HCT116 (cell line): ENCODE measurements at regions not wholly inside any gene's neighbourhood (a gene's known extent, or its start where the extent isn't known, plus 50 kb on each side); places are given as distances from the start of the nearest gene placed in this dataset.

ENCODE experiments used
- ATAC-seq: fragments of 200-7000 bp; cut with Tn5 transposase; 2 replicates; pipeline ENCODE4 v1.9.1; 2020; ENCODE audit warnings: mild to moderate bottlenecking, moderate library complexity
- BruUV-seq: library from RNA; stranded (reverse); fragments of 400-500 nt; replicated peaks from 2 replicates; lab custom pipeline; 2021; lab: Mats Ljungman, UMichigan
- CTCF ChIA-PET: fragments of 300-600 bp; sonication (Branson Sonifier 250); formaldehyde crosslinking; loops from one replicate; lab custom pipeline; 2021; ENCODE audit warnings: antibody characterized with exemption; lab: Charles Lee
- POLR2A ChIA-PET: fragments of 300-600, 350-600 bp; sonication (Branson Sonifier 250); formaldehyde crosslinking; loops from one replicate; lab custom pipeline; 2021; ENCODE audit warnings: antibody characterized with exemption; lab: Charles Lee
- RAD21 ChIA-PET, 2 experiments: fragments of 300-600 bp; sonication (Branson Sonifier 250); formaldehyde crosslinking; loops; one replicate each; lab custom pipeline; 2023; ENCODE audit warnings: low total read pairs in 2 of 2; ENCODE audit not compliant: uncharacterized antibody in 2 of 2, unreplicated experiment in 2 of 2, low non-redundant PET in 1 of 2; lab: Charles Lee
- DNase-seq: peaks from one replicate; pipeline ENCODE4 v3.0.0-alpha.2; 2010; ENCODE audit warnings: low read depth, low spot score
- H2AFZ ChIP-seq: fragments of 200-600 bp; shearing (Covaris generic), sonication (generic); 2 replicates; pipeline ENCODE4 v1.6.1; 2017; ENCODE audit warnings: low read depth, mixed run types, mixed read lengths, antibody characterized with exemption, low read length; ENCODE audit not compliant: poor library complexity, severe bottlenecking
- H3K27ac ChIP-seq: 2 replicates; pipeline ENCODE4 v1.5.1; 2012; ENCODE audit warnings: low read depth, low read length
- H3K27me3 ChIP-seq: fragments of 200-600 bp; sonication (generic); 2 replicates; pipeline ENCODE4 v1.6.1; 2016; ENCODE audit warnings: mixed run types, low read length, mixed read lengths; ENCODE audit not compliant: insufficient read depth
- H3K36me3 ChIP-seq, 2 experiments: fragments of 200-500 bp in 1 of 2; fragments of 200-600 bp in 1 of 2; sonication (Bioruptor generic) in 1 of 2; sonication (generic) in 1 of 2; 2 replicates each; pipeline versions ENCODE4 v1.5.1 to v1.6.1; 2014 to 2016; ENCODE audit warnings: low read length in 2 of 2, inconsistent platforms in 1 of 2, mixed read lengths in 1 of 2, mixed run types in 1 of 2; ENCODE audit not compliant: insufficient read depth in 2 of 2, control insufficient read depth in 1 of 2
- H3K4me1 ChIP-seq, 2 experiments: fragments of 200-600 bp in 1 of 2; sonication (generic) in 1 of 2; 2 replicates each; pipeline versions ENCODE4 v1.5.1 to v1.6.1; 2012 to 2017; ENCODE audit warnings: low read length in 2 of 2, inconsistent platforms in 1 of 2, mild to moderate bottlenecking in 1 of 2, mixed read lengths in 1 of 2, mixed run types in 1 of 2, moderate library complexity in 1 of 2; ENCODE audit not compliant: insufficient read depth in 2 of 2, control insufficient read depth in 1 of 2
- H3K4me2 ChIP-seq: fragments of 200-600 bp; sonication (generic); 2 replicates; pipeline ENCODE4 v1.6.1; 2017; ENCODE audit warnings: mixed run types, low read length, mixed read lengths
- H3K4me3 ChIP-seq, 2 experiments: fragments of 200-600 bp in 1 of 2; sonication (generic) in 1 of 2; replicated peaks in 1 of 2; 2 replicates each; pipeline ENCODE4 v1.5.1; 2011 to 2016; ENCODE audit warnings: low read length in 2 of 2, control low read depth in 1 of 2, low read depth in 1 of 2, mild to moderate bottlenecking in 1 of 2, mixed read lengths in 1 of 2, mixed run types in 1 of 2
- H3K79me2 ChIP-seq: fragments of 200-600 bp; sonication (generic); 2 replicates; pipeline ENCODE4 v1.6.1; 2017; ENCODE audit warnings: mild to moderate bottlenecking, mixed run types, low read length, moderate library complexity, mixed read lengths; ENCODE audit not compliant: insufficient read depth
- H3K9ac ChIP-seq: fragments of 200-600 bp; sonication (generic); 2 replicates; pipeline ENCODE4 v1.6.1; 2016; ENCODE audit warnings: low read length, mixed read lengths
- H3K9me2 ChIP-seq: fragments of 200-600 bp; sonication (generic), shearing (Covaris generic); 2 replicates; pipeline ENCODE4 v1.6.1; 2017; ENCODE audit warnings: mixed run types, mild to moderate bottlenecking, moderate library complexity; ENCODE audit not compliant: insufficient read depth
- H3K9me3 ChIP-seq, 2 experiments: fragments of 200-500 bp in 1 of 2; fragments of 200-600 bp in 1 of 2; sonication (Bioruptor generic) in 1 of 2; sonication (generic) in 1 of 2; 2 replicates each; pipeline ENCODE4 v1.6.1; 2014 to 2017; ENCODE audit warnings: low read length in 2 of 2, mixed read lengths in 2 of 2, inconsistent platforms in 1 of 2, low read depth in 1 of 2, mild to moderate bottlenecking in 1 of 2, mixed run types in 1 of 2, moderate library complexity in 1 of 2; ENCODE audit not compliant: control insufficient read depth in 1 of 2, insufficient read depth in 1 of 2
- H4K20me1 ChIP-seq: fragments of 200-600 bp; sonication (generic), shearing (Covaris generic); 2 replicates; pipeline ENCODE4 v1.6.1; 2017; ENCODE audit warnings: mixed run types, mild to moderate bottlenecking, moderate library complexity; ENCODE audit not compliant: insufficient read depth
- CEBPB ChIP-seq: IDR thresholded peaks from 2 replicates; pipeline ENCODE4 v1.6.1; 2012; ENCODE audit warnings: low read depth
- EGR1 ChIP-seq: IDR thresholded peaks from 2 replicates; pipeline ENCODE4 v1.6.1; 2012; ENCODE audit warnings: low read depth
- ELF1 ChIP-seq: IDR thresholded peaks from 2 replicates; pipeline ENCODE4 v1.6.1; 2012; ENCODE audit warnings: low read depth, borderline replicate concordance
- EZH2phosphoT487 ChIP-seq: fragments of 200-600 bp; IDR thresholded peaks from 2 replicates; pipeline ENCODE4 v1.6.1; 2018; ENCODE audit warnings: antibody characterized with exemption, borderline replicate concordance
- POLR2AphosphoS5 ChIP-seq: IDR thresholded peaks from 2 replicates; pipeline ENCODE4 v1.6.1; 2011; ENCODE audit warnings: mild to moderate bottlenecking, low read depth, low read length, moderate library complexity
- SRF ChIP-seq: IDR thresholded peaks from 2 replicates; pipeline ENCODE4 v1.6.1; 2012; ENCODE audit warnings: low read depth
- YY1 ChIP-seq: IDR thresholded peaks from 2 replicates; pipeline ENCODE4 v1.6.1; 2011; ENCODE audit warnings: low read length, low read depth, moderate library complexity, mild to moderate bottlenecking; ENCODE audit not compliant: insufficient replicate concordance; ENCODE audit errors: extremely low read depth
- ZNF274 ChIP-seq: fragments of 200-500 bp; sonication (Bioruptor generic); IDR thresholded peaks from 2 replicates; pipeline ENCODE4 v1.6.1; 2014; ENCODE audit warnings: mild to moderate bottlenecking, low read depth, low read length, inconsistent platforms
- intact Hi-C: fragments of 100-400 bp; cut with micrococcal nuclease; formaldehyde crosslinking; loops from 2 replicates; pipeline ENCODE4 v1.10.0; 2022
- TF ChIP-seq, protein P1 (sequence below): IDR thresholded peaks from 2 replicates; pipeline ENCODE4 v1.6.1; 2012; ENCODE audit warnings: low read depth

DNA sequence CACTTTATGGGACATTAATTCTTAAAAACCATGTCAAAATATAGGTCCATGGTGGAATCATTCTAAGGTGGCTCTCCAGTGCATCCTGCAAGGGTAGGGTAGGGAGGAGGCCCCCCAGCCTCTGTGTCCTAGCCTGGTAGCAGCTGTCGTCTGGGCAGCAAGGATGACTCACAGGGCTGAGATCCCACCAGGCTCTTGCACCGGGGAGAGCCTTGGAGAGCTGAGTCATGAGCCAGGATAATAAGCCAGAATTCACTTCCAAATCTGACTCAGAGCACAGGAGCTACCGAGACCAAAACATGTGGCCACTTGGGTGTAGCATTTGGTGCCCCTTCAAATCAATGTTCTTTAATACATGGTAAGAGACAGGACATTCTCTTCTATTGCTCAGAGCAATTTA lies 298.5 kb downstream of the NEBL start:
- CTCF ChIA-PET = no interaction called here
- no peaks in the 10 kb centered on the region for H3K79me2 ChIP-seq
- no peak overlapping the region for H3K9ac ChIP-seq
- ATAC-seq = no peak
- no peaks in the 10 kb centered on the region for H4K20me1 ChIP-seq
- no peaks in the 10 kb centered on the region for H3K27me3 ChIP-seq
- no peak overlapping the region for H2AFZ ChIP-seq
- H3K9me3 ChIP-seq = no peaks in the 10 kb centered on the region; a peak in 1 of 4 replicates
- TF ChIP-seq CEBPB = no peak
- no peak for TF ChIP-seq SRF
- TF ChIP-seq, protein P1, sequence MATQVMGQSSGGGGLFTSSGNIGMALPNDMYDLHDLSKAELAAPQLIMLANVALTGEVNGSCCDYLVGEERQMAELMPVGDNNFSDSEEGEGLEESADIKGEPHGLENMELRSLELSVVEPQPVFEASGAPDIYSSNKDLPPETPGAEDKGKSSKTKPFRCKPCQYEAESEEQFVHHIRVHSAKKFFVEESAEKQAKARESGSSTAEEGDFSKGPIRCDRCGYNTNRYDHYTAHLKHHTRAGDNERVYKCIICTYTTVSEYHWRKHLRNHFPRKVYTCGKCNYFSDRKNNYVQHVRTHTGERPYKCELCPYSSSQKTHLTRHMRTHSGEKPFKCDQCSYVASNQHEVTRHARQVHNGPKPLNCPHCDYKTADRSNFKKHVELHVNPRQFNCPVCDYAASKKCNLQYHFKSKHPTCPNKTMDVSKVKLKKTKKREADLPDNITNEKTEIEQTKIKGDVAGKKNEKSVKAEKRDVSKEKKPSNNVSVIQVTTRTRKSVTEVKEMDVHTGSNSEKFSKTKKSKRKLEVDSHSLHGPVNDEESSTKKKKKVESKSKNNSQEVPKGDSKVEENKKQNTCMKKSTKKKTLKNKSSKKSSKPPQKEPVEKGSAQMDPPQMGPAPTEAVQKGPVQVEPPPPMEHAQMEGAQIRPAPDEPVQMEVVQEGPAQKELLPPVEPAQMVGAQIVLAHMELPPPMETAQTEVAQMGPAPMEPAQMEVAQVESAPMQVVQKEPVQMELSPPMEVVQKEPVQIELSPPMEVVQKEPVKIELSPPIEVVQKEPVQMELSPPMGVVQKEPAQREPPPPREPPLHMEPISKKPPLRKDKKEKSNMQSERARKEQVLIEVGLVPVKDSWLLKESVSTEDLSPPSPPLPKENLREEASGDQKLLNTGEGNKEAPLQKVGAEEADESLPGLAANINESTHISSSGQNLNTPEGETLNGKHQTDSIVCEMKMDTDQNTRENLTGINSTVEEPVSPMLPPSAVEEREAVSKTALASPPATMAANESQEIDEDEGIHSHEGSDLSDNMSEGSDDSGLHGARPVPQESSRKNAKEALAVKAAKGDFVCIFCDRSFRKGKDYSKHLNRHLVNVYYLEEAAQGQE = no peak
- H3K4me1 ChIP-seq = no peaks in the 10 kb centered on the region
- no peak for DNase-seq
- RAD21 ChIA-PET = no interaction called here
- POLR2A ChIA-PET = no interaction called here
- no peak overlapping the region for H3K4me3 ChIP-seq
- H3K36me3 ChIP-seq = no peaks in the 10 kb centered on the region
- BruUV-seq = no TSS peak
- H3K27ac ChIP-seq = no peak overlapping the region
- H3K4me2 ChIP-seq = no peak overlapping the region
- H3K9me2 ChIP-seq = no peaks in the 10 kb centered on the region
- intact Hi-C loops = no loop called here

GRCh38 chr10:20596911-20597310 lies 300.2 kb downstream of the NEBL start:
- BruUV-seq = no TSS peak
- ATAC-seq (no peak), DNase-seq (no peak)
- RAD21 ChIA-PET = no interaction called here
- no peaks in the 10 kb centered on the region; a peak in 1 of 4 replicates for H3K9me3 ChIP-seq
- intact Hi-C loops = no loop called here
- no peak overlapping the region for H3K9ac ChIP-seq
- H3K4me2 ChIP-seq = no peak overlapping the region
- no peaks in the 10 kb centered on the region for H3K36me3 ChIP-seq
- H3K4me3 ChIP-seq = no peak overlapping the region
- H3K79me2 ChIP-seq = no peaks in the 10 kb centered on the region
- CTCF ChIA-PET = no interaction called here
- POLR2A ChIA-PET = no interaction called here
- H3K4me1 ChIP-seq = no peaks in the 10 kb centered on the region
- no peaks in the 10 kb centered on the region for H3K9me2 ChIP-seq
- no peaks in the 10 kb centered on the region for H4K20me1 ChIP-seq
- no peak overlapping the region for H2AFZ ChIP-seq
- TF ChIP-seq ZNF274 (no peak), EZH2phosphoT487 (no peak), POLR2AphosphoS5 (no peak), YY1 (no peak), ELF1 (no peak), EGR1 (no peak)
- no peaks in the 10 kb centered on the region for H3K27me3 ChIP-seq
- H3K27ac ChIP-seq = no peak overlapping the region
